ENCODE measurements at regions not wholly inside any gene's neighbourhood (a gene's known extent, or its start where the extent isn't known, plus 50 kb on each side); places are given as distances from the start of the nearest gene placed in this dataset.

DNA sequence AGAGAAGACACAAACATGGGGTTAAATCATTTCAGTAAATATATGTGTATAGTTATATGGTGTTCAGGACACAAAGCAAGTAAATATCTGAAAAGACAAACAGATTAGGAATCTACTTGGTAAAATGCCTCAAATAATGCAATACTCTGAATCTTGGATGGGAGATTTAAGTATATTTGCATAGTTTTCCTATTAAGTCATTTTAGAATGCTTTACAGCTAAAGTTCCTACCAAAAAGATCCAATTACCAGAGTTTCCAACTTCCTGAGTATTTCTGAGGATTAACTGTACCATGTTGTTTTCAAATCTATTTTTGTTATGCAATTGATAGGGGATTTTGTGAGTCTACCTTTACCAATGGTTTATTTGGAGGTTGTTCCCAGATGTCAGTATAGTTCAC lies 424.4 kb upstream of the CCDC179 start:
- TF ChIP-seq EZH2phosphoT487 (IDR thresholded peaks at IDR 0.05; ENCODE audit: low read depth): no peak
- TF ChIP-seq, protein P1, sequence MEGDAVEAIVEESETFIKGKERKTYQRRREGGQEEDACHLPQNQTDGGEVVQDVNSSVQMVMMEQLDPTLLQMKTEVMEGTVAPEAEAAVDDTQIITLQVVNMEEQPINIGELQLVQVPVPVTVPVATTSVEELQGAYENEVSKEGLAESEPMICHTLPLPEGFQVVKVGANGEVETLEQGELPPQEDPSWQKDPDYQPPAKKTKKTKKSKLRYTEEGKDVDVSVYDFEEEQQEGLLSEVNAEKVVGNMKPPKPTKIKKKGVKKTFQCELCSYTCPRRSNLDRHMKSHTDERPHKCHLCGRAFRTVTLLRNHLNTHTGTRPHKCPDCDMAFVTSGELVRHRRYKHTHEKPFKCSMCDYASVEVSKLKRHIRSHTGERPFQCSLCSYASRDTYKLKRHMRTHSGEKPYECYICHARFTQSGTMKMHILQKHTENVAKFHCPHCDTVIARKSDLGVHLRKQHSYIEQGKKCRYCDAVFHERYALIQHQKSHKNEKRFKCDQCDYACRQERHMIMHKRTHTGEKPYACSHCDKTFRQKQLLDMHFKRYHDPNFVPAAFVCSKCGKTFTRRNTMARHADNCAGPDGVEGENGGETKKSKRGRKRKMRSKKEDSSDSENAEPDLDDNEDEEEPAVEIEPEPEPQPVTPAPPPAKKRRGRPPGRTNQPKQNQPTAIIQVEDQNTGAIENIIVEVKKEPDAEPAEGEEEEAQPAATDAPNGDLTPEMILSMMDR (IDR thresholded peaks at IDR 0.05; ENCODE audit: low read depth, low read length): no peak
